ENCODE measurements at regions not wholly inside any gene's neighbourhood (a gene's known extent, or its start where the extent isn't known, plus 50 kb on each side); places are given as distances from the start of the nearest gene placed in this dataset.

DNA sequence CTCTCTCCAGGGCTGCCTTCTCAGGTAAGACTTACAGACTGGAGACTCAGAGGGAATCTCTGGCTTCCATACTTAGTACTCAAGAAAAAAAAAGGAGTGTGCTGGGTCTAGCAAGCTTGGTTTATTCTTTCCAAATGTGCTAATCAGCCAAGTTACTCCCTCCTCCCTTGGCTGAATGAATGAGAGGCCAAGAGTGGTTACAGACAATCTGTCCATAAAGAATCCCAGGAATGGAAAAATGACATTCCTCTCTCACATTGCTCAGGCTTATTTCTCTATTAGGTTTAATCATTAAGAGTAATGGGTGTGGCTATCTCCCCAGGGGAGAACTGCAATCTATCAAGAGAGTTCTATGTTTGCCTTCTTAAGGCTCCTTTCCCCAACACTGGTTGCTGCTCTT is 547.3 kb upstream of the PLXNA2 start:
- TF ChIP-seq EZH2 (IDR thresholded peaks at IDR 0.05; ENCODE audit: borderline replicate concordance, insufficient read depth, low read length, poor library complexity, severe bottlenecking) (no peak), POLR2AphosphoS5 (IDR thresholded peaks at IDR 0.05) (no peak), SMC3 (conservative IDR thresholded peaks at IDR 0.05; ENCODE audit: poor library complexity) (no peak), TAF1 (IDR thresholded peaks at IDR 0.05; ENCODE audit: low read depth) (no peak), RAD21 (conservative IDR thresholded peaks at IDR 0.05) (no peak), REST (IDR thresholded peaks at IDR 0.05; ENCODE audit: borderline replicate concordance) (no peak), EP300 (conservative IDR thresholded peaks at IDR 0.05; ENCODE audit: poor library complexity, severe bottlenecking) (no peak), MXI1 (conservative IDR thresholded peaks at IDR 0.05; ENCODE audit: poor library complexity, severe bottlenecking) (no peak)
- TF ChIP-seq, protein P1, sequence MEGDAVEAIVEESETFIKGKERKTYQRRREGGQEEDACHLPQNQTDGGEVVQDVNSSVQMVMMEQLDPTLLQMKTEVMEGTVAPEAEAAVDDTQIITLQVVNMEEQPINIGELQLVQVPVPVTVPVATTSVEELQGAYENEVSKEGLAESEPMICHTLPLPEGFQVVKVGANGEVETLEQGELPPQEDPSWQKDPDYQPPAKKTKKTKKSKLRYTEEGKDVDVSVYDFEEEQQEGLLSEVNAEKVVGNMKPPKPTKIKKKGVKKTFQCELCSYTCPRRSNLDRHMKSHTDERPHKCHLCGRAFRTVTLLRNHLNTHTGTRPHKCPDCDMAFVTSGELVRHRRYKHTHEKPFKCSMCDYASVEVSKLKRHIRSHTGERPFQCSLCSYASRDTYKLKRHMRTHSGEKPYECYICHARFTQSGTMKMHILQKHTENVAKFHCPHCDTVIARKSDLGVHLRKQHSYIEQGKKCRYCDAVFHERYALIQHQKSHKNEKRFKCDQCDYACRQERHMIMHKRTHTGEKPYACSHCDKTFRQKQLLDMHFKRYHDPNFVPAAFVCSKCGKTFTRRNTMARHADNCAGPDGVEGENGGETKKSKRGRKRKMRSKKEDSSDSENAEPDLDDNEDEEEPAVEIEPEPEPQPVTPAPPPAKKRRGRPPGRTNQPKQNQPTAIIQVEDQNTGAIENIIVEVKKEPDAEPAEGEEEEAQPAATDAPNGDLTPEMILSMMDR (IDR thresholded peaks at IDR 0.05; ENCODE audit: poor library complexity, severe bottlenecking), result no peak
- Histone ChIP-seq H3K79me2 (replicated peaks; ENCODE audit: insufficient read depth, low read length) (no peaks in the 10 kb centered on the region), H4K20me1 (ENCODE audit: insufficient read depth) (no peaks in the 10 kb centered on the region), H3K4me3 (ENCODE audit: low read length) (no peak overlapping the region), H3K4me2 (ENCODE audit: low read length) (no peak overlapping the region), H3K27me3 (ENCODE audit: insufficient read depth, low read depth, low read length) (no peaks in the 10 kb centered on the region), H3K9me2 (ENCODE audit: insufficient read depth, low read length) (no peaks in the 10 kb centered on the region), H3F3A (ENCODE audit: insufficient read depth, low read length, poor library complexity, severe bottlenecking) (no peaks in the 10 kb centered on the region), H3K9me3 (ENCODE audit: low read length) (no peaks in the 10 kb centered on the region), H3K36me3 (ENCODE audit: insufficient read depth, low read length) (no peaks in the 10 kb centered on the region), H3K27ac (ENCODE audit: low read length) (no peak overlapping the region), H3K9ac (ENCODE audit: low read length) (no peak overlapping the region), H2AFZ (ENCODE audit: low read depth, low read length) (no peak overlapping the region)

DNA sequence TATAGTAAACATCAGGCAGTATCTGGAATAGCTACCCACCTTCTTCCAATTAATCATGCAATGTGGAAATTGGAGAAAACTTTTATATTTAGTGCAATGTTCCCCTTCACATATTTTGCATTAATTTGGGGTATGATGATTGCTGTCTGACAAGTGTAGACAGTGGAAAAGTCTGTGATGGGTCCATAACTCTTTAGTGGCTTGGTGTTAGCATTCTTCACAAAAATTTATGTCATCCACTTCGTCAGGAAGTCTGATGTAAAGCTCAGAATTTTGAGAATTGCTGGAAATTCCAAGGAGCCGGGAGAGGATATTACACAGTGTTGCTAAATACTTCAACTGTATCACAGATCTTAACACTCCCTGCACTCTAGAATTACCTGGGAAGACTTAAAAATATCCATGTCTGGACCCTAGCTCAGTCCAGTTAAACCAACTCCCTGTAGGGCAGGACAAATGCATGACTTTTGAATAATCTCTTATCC is 549.7 kb upstream of the PLXNA2 start:
- TF ChIP-seq, protein P1 (IDR thresholded peaks at IDR 0.05; ENCODE audit: poor library complexity, severe bottlenecking), result no peak
- TF ChIP-seq EZH2 (IDR thresholded peaks at IDR 0.05; ENCODE audit: borderline replicate concordance, insufficient read depth, low read length, poor library complexity, severe bottlenecking) (no peak), SMC3 (conservative IDR thresholded peaks at IDR 0.05; ENCODE audit: poor library complexity) (no peak), REST (IDR thresholded peaks at IDR 0.05; ENCODE audit: borderline replicate concordance) (no peak), POLR2AphosphoS5 (IDR thresholded peaks at IDR 0.05) (no peak), MXI1 (conservative IDR thresholded peaks at IDR 0.05; ENCODE audit: poor library complexity, severe bottlenecking) (no peak), RAD21 (conservative IDR thresholded peaks at IDR 0.05) (no peak), EP300 (conservative IDR thresholded peaks at IDR 0.05; ENCODE audit: poor library complexity, severe bottlenecking) (no peak), TAF1 (IDR thresholded peaks at IDR 0.05; ENCODE audit: low read depth) (no peak)
- no peaks in the 10 kb centered on the region for H3F3A ChIP-seq (ENCODE audit: insufficient read depth, low read length, poor library complexity, severe bottlenecking)
- no peak overlapping the region for H3K9ac ChIP-seq (ENCODE audit: low read length)
- H3K36me3 ChIP-seq (ENCODE audit: insufficient read depth, low read length), result no peaks in the 10 kb centered on the region
- H3K27me3 ChIP-seq (ENCODE audit: insufficient read depth, low read depth, low read length), result no peaks in the 10 kb centered on the region
- H2AFZ ChIP-seq (ENCODE audit: low read depth, low read length), result no peak overlapping the region
- no peak overlapping the region for H3K4me2 ChIP-seq (ENCODE audit: low read length)
- H3K9me3 ChIP-seq (ENCODE audit: low read length), result no peaks in the 10 kb centered on the region
- no peaks in the 10 kb centered on the region for H4K20me1 ChIP-seq (ENCODE audit: insufficient read depth)
- no peaks in the 10 kb centered on the region for H3K9me2 ChIP-seq (ENCODE audit: insufficient read depth, low read length)
- H3K79me2 ChIP-seq (replicated peaks; ENCODE audit: insufficient read depth, low read length), result no peaks in the 10 kb centered on the region
- H3K4me3 ChIP-seq (ENCODE audit: low read length), result no peak overlapping the region
- H3K27ac ChIP-seq (ENCODE audit: low read length), result no peak overlapping the region
